ENCODE measurements at regions not wholly inside any gene's neighbourhood (a gene's known extent, or its start where the extent isn't known, plus 50 kb on each side); places are given as distances from the start of the nearest gene placed in this dataset.

GRCh38 chr5:133694181-133694831 is 82.0 kb upstream of the FSTL4 start:
- Histone ChIP-seq H2AFZ (ENCODE audit: low read length) (no peak overlapping the region), H3K14ac (ENCODE audit: insufficient read depth, low read length) (no peak overlapping the region), H3K9ac (ENCODE audit: extremely low read depth, insufficient read length, low read length) (no peak overlapping the region), H3K9me3 (ENCODE audit: control insufficient read depth, low read depth, low read length) (no peaks in the 10 kb centered on the region), H3K79me2 (ENCODE audit: insufficient read depth, low read length) (no peaks in the 10 kb centered on the region), H3K23ac (ENCODE audit: insufficient read length, low read depth, low read length) (no peak overlapping the region), H3K18ac (ENCODE audit: insufficient read length, low read depth, low read length) (no peak overlapping the region), H2BK20ac (ENCODE audit: low read depth, low read length, poor library complexity, severe bottlenecking) (no peak overlapping the region), H3T11ph (ENCODE audit: low read length) (no peak overlapping the region), H2AK5ac (ENCODE audit: insufficient read length, low read length) (no peak overlapping the region), H3K4ac (ENCODE audit: low read depth, low read length) (no peak overlapping the region), H4K20me1 (ENCODE audit: control insufficient read depth, insufficient read depth, insufficient read length) (no peaks in the 10 kb centered on the region), H3K4me2 (ENCODE audit: insufficient read depth, insufficient read length, low read length) (no peak overlapping the region), H2BK12ac (ENCODE audit: insufficient read length, low read depth, low read length) (no peak overlapping the region), H2BK5ac (ENCODE audit: insufficient read length, low read length) (no peak overlapping the region), H4K8ac (replicated peaks; ENCODE audit: insufficient read length, low read depth, low read length) (no peak overlapping the region), H3K79me1 (ENCODE audit: insufficient read depth, low read depth, low read length, poor library complexity, severe bottlenecking) (no peaks in the 10 kb centered on the region), H2BK120ac (ENCODE audit: low read depth, low read length, poor library complexity, severe bottlenecking) (no peak overlapping the region), H3K27ac (ENCODE audit: insufficient read length, low read depth, low read length) (no peak overlapping the region), H2BK15ac (ENCODE audit: low read depth, low read length) (no peak overlapping the region), H4K5ac (ENCODE audit: insufficient read length, low read depth, low read length) (no peak overlapping the region), H3K4me1 (ENCODE audit: insufficient read depth, low read length) (no peaks in the 10 kb centered on the region), H3K56ac (ENCODE audit: insufficient read length, low read depth, low read length) (no peak overlapping the region), H3K23me2 (ENCODE audit: insufficient read length, low read depth, low read length, poor library complexity, severe bottlenecking) (no peaks in the 10 kb centered on the region), H3K27me3 (ENCODE audit: insufficient read depth, low read length) (no peaks in the 10 kb centered on the region), H4K91ac (ENCODE audit: insufficient read length, low read depth, low read length) (no peak overlapping the region)
- no CpG with 5 or more reads among the region's 6 CpGs for WGBS (ENCODE audit: extremely low coverage, insufficient read length, low lambda C conversion rate)
- no peaks in the 10 kb centered on the region for H3K9me3 Mint-ChIP-seq
- H3K27me3 Mint-ChIP-seq (ENCODE audit: low read depth) = peaks cover 13% of the 10 kb centered on the region
- no peak for TF ChIP-seq CTCF (conservative IDR thresholded peaks at IDR 0.05)
- no peak overlapping the region for H3K4me3 Mint-ChIP-seq
- H3K36me3 Mint-ChIP-seq (ENCODE audit: insufficient read depth in 1 of 3, low read depth in 3 of 3) = no peaks in the 10 kb centered on the region; a peak in 1 of 7 replicates
- no peak for DNase-seq
- H3K27ac Mint-ChIP-seq = no peak overlapping the region; a peak in 1 of 7 replicates
- no peaks in the 10 kb centered on the region for H3K4me1 Mint-ChIP-seq
